Nephron (organoid): ENCODE measurements at regions not wholly inside any gene's neighbourhood (a gene's known extent, or its start where the extent isn't known, plus 50 kb on each side); places are given as distances from the start of the nearest gene placed in this dataset.

Experiments
- H3K27ac Mint-ChIP-seq, 3 experiments: 2 replicates each; pipeline ENCODE4 v1.8.0; 2020; ENCODE audit warnings: mixed read lengths in 3 of 3, mild to moderate bottlenecking in 2 of 3, moderate library complexity in 1 of 3
- H3K27me3 Mint-ChIP-seq: 2 replicates; pipeline ENCODE4 v1.8.0; 2021; ENCODE audit warnings: low read depth, mild to moderate bottlenecking, moderate library complexity, mixed read lengths
- H3K36me3 Mint-ChIP-seq: 2 replicates; pipeline ENCODE4 v1.8.0; 2020; ENCODE audit warnings: low read depth, mixed read lengths
- H3K4me1 Mint-ChIP-seq: 2 replicates; pipeline ENCODE4 v1.8.0; 2020; ENCODE audit warnings: mixed read lengths
- H3K4me3 Mint-ChIP-seq, 3 experiments: 2 replicates each; pipeline ENCODE4 v1.8.0; 2020; ENCODE audit warnings: mild to moderate bottlenecking in 3 of 3, mixed read lengths in 3 of 3, moderate library complexity in 2 of 3
- H3K9me3 Mint-ChIP-seq: 2 replicates; pipeline ENCODE4 v1.8.0; 2020; ENCODE audit warnings: mixed read lengths
- TF ChIP-seq, protein P1 (sequence below), 3 experiments: fragments of 200-600 bp; sonication (generic); IDR thresholded peaks; one replicate each; pipeline ENCODE4 v1.5.0; 2021; ENCODE audit warnings: antibody characterized with exemption in 3 of 3; ENCODE audit not compliant: unreplicated experiment in 3 of 3

DNA sequence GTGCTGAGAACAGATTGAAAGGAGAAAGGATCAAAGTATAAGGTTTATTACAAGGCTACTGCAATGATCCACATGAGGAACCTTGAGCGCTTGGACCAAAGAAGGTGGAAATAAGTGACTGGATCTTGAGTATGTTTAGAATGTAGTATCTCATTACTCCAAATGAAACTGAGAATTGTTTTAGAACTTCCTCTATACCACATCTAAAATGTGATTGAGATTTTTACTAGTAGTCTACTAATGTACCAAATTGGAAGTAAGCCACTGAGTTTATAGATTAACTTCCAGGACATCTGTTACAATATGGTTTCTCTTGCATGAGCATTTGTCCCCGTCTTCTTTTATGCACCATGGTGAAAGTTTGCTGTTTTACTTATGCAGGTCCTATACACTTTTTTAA lies 300.5 kb downstream of the SUCLG1 start:
- TF ChIP-seq, protein P1, sequence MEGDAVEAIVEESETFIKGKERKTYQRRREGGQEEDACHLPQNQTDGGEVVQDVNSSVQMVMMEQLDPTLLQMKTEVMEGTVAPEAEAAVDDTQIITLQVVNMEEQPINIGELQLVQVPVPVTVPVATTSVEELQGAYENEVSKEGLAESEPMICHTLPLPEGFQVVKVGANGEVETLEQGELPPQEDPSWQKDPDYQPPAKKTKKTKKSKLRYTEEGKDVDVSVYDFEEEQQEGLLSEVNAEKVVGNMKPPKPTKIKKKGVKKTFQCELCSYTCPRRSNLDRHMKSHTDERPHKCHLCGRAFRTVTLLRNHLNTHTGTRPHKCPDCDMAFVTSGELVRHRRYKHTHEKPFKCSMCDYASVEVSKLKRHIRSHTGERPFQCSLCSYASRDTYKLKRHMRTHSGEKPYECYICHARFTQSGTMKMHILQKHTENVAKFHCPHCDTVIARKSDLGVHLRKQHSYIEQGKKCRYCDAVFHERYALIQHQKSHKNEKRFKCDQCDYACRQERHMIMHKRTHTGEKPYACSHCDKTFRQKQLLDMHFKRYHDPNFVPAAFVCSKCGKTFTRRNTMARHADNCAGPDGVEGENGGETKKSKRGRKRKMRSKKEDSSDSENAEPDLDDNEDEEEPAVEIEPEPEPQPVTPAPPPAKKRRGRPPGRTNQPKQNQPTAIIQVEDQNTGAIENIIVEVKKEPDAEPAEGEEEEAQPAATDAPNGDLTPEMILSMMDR (IDR thresholded peaks at IDR 0.05; ENCODE audit: unreplicated experiment in 3 of 3) = no peak
- H3K4me3 Mint-ChIP-seq = no peak overlapping the region
- H3K27ac Mint-ChIP-seq = no peak overlapping the region
- peaks cover 7% of the 10 kb centered on the region for H3K27me3 Mint-ChIP-seq
- H3K9me3 Mint-ChIP-seq = no peaks in the 10 kb centered on the region
- no peaks in the 10 kb centered on the region for H3K36me3 Mint-ChIP-seq
- peaks cover 6% of the 10 kb centered on the region for H3K4me1 Mint-ChIP-seq

DNA sequence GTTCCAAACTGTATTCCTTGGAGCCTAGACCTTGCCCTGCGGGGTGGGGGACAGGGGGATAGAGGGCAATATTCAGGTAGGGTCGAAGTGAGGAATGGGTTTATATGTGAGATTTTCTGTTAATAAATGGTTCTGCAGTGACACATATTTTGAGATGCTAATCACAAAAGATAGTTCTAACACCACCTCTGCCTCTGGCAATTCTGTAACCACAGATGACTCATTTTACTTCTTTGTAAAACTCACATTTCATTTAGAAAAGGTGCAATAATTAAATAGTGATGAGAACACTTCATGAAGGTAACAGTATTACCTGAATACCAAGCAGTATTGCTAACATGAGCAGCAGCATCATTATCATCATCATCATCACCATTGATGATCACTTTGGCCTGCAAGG lies 306.6 kb downstream of the SUCLG1 start:
- Mint-ChIP-seq H3K4me3 (no peak overlapping the region), H3K27me3 (peaks cover 3% of the 10 kb centered on the region), H3K4me1 (no peaks in the 10 kb centered on the region), H3K27ac (no peak overlapping the region), H3K9me3 (no peaks in the 10 kb centered on the region), H3K36me3 (no peaks in the 10 kb centered on the region)
- TF ChIP-seq, protein P1 (IDR thresholded peaks at IDR 0.05; ENCODE audit: unreplicated experiment in 3 of 3) = no peak

DNA sequence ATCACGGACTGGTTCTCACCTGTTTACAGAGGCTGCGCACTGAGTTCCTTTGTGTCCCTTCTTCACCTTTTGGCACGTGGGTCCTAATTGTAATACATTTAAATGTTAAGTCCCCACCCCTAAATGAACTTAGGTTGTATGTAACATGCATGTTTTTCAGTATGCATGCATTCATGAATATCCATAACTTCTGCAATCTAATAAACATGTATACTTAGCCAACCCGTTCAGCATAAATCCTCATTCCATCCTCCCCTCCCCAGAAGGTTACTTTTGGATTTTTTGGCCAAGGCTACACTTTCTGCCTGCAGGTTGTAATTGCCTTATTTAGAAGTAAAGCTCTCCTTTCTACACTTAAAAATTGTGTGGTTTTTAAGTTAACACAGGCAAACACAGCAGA lies 314.7 kb downstream of the SUCLG1 start:
- no peaks in the 10 kb centered on the region for H3K27me3 Mint-ChIP-seq
- TF ChIP-seq, protein P1 (IDR thresholded peaks at IDR 0.05; ENCODE audit: unreplicated experiment in 3 of 3) = no peak
- H3K4me1 Mint-ChIP-seq = no peaks in the 10 kb centered on the region
- H3K36me3 Mint-ChIP-seq = no peaks in the 10 kb centered on the region
- no peaks in the 10 kb centered on the region for H3K9me3 Mint-ChIP-seq
- no peak overlapping the region for H3K27ac Mint-ChIP-seq
- H3K4me3 Mint-ChIP-seq = no peak overlapping the region

DNA sequence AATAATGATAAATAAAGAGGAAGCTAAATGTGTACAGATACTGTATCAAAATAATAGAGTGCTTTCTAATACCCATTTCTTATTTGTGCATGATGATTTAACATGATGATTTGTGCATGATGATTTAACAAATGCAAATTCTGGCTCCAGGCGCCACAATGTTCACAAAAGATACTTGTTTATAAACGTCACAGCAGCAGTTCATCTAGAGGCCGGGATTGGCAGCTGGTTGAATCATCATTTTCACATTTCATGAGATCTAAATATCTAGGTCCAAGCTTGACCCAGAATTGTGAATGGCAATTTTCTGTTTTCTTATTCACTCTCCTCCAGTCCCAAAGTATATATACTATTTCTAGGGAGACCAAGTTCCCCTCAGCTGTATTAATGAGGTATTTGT lies 322.0 kb downstream of the SUCLG1 start:
- H3K4me3 Mint-ChIP-seq = no peak overlapping the region
- no peaks in the 10 kb centered on the region for H3K9me3 Mint-ChIP-seq
- no peak overlapping the region for H3K27ac Mint-ChIP-seq
- peaks cover 10% of the 10 kb centered on the region for H3K4me1 Mint-ChIP-seq
- H3K36me3 Mint-ChIP-seq = no peaks in the 10 kb centered on the region
- H3K27me3 Mint-ChIP-seq = no peaks in the 10 kb centered on the region
- TF ChIP-seq, protein P1 (IDR thresholded peaks at IDR 0.05; ENCODE audit: unreplicated experiment in 3 of 3) = no peak

DNA sequence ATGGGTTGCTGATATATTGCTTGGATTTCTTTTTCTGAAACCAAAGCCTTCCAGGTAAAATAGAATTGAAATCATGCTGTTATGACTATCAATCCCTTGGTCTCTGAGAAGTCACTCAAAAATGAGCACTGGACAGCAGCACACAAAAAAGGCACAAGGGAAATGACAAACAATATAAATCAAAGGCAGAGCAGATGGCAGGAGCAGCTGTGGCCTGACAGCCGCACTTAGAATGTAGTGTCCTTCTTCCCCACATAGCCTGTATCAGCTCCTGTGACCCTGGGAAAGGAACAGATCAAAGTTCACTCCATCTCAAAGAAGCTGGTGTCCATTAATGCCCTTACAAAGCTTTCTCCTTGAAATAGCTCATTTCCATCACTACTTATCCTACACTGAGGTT lies 326.7 kb downstream of the SUCLG1 start:
- no peaks in the 10 kb centered on the region for H3K9me3 Mint-ChIP-seq
- no peak overlapping the region for H3K4me3 Mint-ChIP-seq
- H3K27me3 Mint-ChIP-seq = no peaks in the 10 kb centered on the region
- TF ChIP-seq, protein P1 (IDR thresholded peaks at IDR 0.05; ENCODE audit: unreplicated experiment in 3 of 3) = no peak
- peaks cover 16% of the 10 kb centered on the region for H3K4me1 Mint-ChIP-seq
- no peaks in the 10 kb centered on the region for H3K36me3 Mint-ChIP-seq
- H3K27ac Mint-ChIP-seq = no peak overlapping the region

DNA sequence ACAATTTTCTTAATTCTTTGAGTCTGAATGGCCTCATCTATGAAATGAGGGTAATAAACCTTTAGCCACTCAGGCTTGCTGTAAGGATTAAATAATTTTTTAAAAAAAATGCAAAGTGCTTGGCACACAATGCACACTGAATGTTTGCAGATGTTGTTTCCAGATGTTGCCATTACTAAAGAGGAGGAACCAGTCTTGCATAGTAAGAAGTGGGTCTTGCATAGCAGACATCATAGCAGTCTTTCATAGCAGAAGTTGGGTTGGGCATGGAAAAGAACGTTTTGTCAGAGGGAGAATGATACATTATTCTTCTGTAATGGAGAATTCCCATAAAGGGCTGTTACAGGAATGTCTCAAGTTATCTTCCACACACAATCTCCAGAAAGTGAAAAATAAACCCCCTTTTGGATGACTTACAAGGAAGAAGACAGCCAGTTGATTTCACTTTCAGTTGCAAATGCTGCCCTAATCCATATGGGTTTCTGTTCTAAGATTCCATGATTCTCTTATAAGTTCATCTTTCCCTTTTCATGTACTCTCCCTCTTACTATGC lies 327.7 kb downstream of the SUCLG1 start:
- TF ChIP-seq, protein P1 (IDR thresholded peaks at IDR 0.05; ENCODE audit: unreplicated experiment in 3 of 3) = no peak
- Mint-ChIP-seq H3K4me3 (no peak overlapping the region), H3K27me3 (peaks cover 1% of the 10 kb centered on the region), H3K36me3 (no peaks in the 10 kb centered on the region), H3K4me1 (peaks cover 17% of the 10 kb centered on the region), H3K9me3 (no peaks in the 10 kb centered on the region), H3K27ac (peak overlapping the region in 1 of 3 experiments; percentile 8)
